ENCODE measurements at regions not wholly inside any gene's neighbourhood (a gene's known extent, or its start where the extent isn't known, plus 50 kb on each side); places are given as distances from the start of the nearest gene placed in this dataset.

DNA sequence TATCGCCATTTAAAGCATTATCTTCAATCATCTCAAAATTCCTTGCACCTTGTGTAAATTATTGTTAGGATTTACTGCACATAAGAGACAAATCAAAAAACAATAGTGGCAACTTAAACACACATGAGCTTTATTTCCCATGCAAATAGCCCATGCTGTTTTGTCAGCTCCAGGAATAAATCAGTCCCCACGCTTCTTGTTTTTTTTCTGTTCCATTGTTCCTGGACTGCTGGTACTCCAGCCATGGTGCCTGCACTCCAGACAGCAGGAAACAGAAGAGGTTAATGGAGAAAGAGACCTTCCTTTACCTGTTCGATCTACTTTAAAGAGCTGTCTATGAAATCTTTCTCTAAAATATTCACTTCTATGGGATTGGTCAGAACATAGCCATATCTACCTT, 1515.7 kb upstream of the TENM3 start:
- 76% methylated on average over 3 of the region's 3 CpGs for WGBS
- H3K4me3 ChIP-seq: no peak overlapping the region
- no peaks in the 10 kb centered on the region for H3K27me3 ChIP-seq
- H3K9me3 ChIP-seq: no peaks in the 10 kb centered on the region
- TF ChIP-seq POLR2A (IDR thresholded peaks at IDR 0.05): no peak
- TF ChIP-seq, protein P1, sequence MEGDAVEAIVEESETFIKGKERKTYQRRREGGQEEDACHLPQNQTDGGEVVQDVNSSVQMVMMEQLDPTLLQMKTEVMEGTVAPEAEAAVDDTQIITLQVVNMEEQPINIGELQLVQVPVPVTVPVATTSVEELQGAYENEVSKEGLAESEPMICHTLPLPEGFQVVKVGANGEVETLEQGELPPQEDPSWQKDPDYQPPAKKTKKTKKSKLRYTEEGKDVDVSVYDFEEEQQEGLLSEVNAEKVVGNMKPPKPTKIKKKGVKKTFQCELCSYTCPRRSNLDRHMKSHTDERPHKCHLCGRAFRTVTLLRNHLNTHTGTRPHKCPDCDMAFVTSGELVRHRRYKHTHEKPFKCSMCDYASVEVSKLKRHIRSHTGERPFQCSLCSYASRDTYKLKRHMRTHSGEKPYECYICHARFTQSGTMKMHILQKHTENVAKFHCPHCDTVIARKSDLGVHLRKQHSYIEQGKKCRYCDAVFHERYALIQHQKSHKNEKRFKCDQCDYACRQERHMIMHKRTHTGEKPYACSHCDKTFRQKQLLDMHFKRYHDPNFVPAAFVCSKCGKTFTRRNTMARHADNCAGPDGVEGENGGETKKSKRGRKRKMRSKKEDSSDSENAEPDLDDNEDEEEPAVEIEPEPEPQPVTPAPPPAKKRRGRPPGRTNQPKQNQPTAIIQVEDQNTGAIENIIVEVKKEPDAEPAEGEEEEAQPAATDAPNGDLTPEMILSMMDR (IDR thresholded peaks at IDR 0.05): no peak
- H3K4me1 ChIP-seq: no peaks in the 10 kb centered on the region
- H3K27ac ChIP-seq: no peak overlapping the region
- no peak for DNase-seq (ENCODE audit: low spot score in 2 of 2)
- H3K36me3 ChIP-seq: no peaks in the 10 kb centered on the region

DNA sequence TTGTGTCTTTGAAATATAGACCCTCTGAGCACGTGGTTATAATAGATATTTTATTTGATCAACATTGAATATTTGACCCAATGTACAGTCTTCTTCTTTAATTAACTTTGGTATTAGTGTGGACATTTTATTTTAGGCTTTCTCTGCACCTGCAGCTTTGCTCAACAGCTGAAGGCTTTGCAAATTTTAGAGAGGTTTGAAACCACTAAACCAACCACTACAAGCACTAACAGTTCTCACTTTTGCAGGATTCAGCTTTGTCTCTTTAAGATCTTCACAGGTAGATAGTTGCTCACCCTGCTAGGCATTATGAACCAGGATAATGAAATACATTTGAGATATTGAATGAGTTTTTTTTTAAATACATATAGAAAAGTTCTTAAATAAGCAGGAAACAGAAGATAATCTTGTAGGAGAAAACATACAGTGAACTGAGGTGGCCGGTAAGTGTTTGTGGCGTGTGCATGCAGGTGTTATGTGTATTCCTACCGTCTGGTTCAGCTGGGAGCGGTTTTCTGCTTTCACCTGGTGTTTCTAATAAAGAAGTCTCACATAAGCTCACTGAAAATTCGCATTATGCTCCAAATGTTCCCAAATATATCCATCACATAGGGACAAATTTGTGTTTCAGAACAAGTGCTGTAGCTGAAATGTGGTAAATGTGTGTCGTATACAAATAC, 1508.3 kb upstream of the TENM3 start:
- DNase-seq (ENCODE audit: low spot score in 2 of 2): no peak
- H3K4me3 ChIP-seq: no peak overlapping the region
- H3K27ac ChIP-seq: no peak overlapping the region
- H3K27me3 ChIP-seq: no peaks in the 10 kb centered on the region
- H3K9me3 ChIP-seq: no peaks in the 10 kb centered on the region
- H3K36me3 ChIP-seq: no peaks in the 10 kb centered on the region
- 78% methylated on average over 7 of the region's 7 CpGs for WGBS
- TF ChIP-seq POLR2AphosphoS5 (IDR thresholded peaks at IDR 0.05): no peak
- TF ChIP-seq, protein P1 (IDR thresholded peaks at IDR 0.05): no peak
- no peak for TF ChIP-seq POLR2A (IDR thresholded peaks at IDR 0.05)
- no peak for TF ChIP-seq EP300 (IDR thresholded peaks at IDR 0.05)
- no peaks in the 10 kb centered on the region for H3K4me1 ChIP-seq

DNA sequence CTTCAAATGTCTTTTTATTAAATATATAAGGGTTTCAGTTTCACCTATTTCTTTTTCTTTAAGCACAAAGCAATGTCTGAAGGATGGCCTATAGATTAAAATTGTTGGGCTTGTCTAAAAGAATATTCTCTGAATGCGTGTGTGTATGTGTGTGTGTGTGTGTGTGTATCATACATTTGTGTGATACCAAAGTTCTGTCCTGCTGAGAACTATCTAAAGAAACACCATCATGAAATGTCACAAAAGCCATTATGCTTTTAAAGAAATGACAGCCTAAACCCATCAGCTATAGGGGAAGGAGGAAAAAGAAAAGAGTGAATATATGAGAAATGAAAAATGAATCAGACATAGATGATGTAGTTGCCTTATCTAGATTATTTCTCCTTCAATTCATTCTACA, 1501.5 kb upstream of the TENM3 start:
- TF ChIP-seq, protein P1 (IDR thresholded peaks at IDR 0.05): no peak
- no peak for TF ChIP-seq POLR2A (IDR thresholded peaks at IDR 0.05)
- no peak for TF ChIP-seq POLR2AphosphoS5 (IDR thresholded peaks at IDR 0.05)
- Histone ChIP-seq H3K4me1 (no peaks in the 10 kb centered on the region), H3K4me3 (no peak overlapping the region), H3K27ac (no peak overlapping the region), H3K36me3 (no peaks in the 10 kb centered on the region), H3K27me3 (no peaks in the 10 kb centered on the region), H3K9me3 (no peaks in the 10 kb centered on the region)
- no peak for DNase-seq (ENCODE audit: low spot score in 2 of 2)
- WGBS: 52% methylated on average over 1 of the region's 1 CpG

DNA sequence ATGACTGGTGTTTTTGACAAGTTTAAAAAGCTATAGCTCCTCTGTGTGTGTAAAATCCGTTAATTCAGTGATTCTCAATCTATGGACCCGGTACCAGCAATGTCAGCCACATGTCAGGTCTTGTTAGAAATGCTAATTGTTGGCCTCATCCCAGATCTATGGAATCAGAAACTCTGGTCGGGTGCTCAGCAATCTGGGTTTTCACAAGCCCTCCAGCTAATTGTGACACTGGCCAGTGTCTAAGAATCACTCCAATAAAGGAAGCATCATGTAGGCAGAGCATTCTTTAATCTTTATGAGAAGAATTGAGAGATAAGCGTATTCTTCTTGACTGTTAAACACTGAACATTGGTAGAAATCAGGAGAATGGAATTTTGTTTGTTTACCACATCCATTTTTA, 1498.2 kb upstream of the TENM3 start:
- H3K4me3 ChIP-seq: no peak overlapping the region
- H3K4me1 ChIP-seq: no peaks in the 10 kb centered on the region
- no peaks in the 10 kb centered on the region for H3K27me3 ChIP-seq
- 47% methylated on average over 4 of the region's 4 CpGs for WGBS
- TF ChIP-seq POLR2A (IDR thresholded peaks at IDR 0.05): no peak
- no peak for TF ChIP-seq POLR2AphosphoS5 (IDR thresholded peaks at IDR 0.05)
- TF ChIP-seq, protein P1 (IDR thresholded peaks at IDR 0.05): no peak
- no peak for TF ChIP-seq EP300 (IDR thresholded peaks at IDR 0.05)
- H3K9me3 ChIP-seq: peaks cover 4% of the 10 kb centered on the region
- DNase-seq (ENCODE audit: low spot score in 2 of 2): no peak
- H3K27ac ChIP-seq: no peak overlapping the region
- H3K36me3 ChIP-seq: no peaks in the 10 kb centered on the region

DNA sequence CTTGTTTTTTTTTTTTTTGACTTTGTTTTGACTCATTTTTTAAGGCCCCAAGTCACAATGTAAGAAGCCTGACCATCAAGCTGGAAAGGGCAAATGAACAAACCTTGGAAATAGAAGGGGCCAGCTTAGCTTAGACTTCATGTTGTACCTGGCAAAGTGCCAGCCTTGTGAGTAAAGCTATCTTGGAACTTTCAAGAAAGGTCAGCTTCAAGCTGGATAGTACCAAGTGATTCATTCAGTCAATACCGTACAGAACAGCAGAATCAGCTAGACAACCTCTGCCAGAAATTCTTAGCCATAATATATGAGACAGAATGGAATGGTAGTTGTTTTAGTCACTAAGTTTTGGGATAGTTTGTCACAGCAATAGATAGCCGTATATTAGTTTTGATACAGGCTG, 1492.2 kb upstream of the TENM3 start:
- TF ChIP-seq, protein P1 (IDR thresholded peaks at IDR 0.05): no peak
- TF ChIP-seq POLR2A (IDR thresholded peaks at IDR 0.05) (no peak), POLR2AphosphoS5 (IDR thresholded peaks at IDR 0.05) (no peak), EP300 (IDR thresholded peaks at IDR 0.05) (no peak)
- no peaks in the 10 kb centered on the region for H3K27me3 ChIP-seq
- H3K4me1 ChIP-seq: no peaks in the 10 kb centered on the region
- H3K27ac ChIP-seq: no peak overlapping the region
- H3K9me3 ChIP-seq: peaks cover 4% of the 10 kb centered on the region
- H3K4me3 ChIP-seq: no peak overlapping the region
- WGBS: 80% methylated on average over 2 of the region's 2 CpGs
- no peaks in the 10 kb centered on the region for H3K36me3 ChIP-seq
- DNase-seq (ENCODE audit: low spot score in 2 of 2): no peak
